ENCODE measurements at regions not wholly inside any gene's neighbourhood (a gene's known extent, or its start where the extent isn't known, plus 50 kb on each side); places are given as distances from the start of the nearest gene placed in this dataset.

DNA sequence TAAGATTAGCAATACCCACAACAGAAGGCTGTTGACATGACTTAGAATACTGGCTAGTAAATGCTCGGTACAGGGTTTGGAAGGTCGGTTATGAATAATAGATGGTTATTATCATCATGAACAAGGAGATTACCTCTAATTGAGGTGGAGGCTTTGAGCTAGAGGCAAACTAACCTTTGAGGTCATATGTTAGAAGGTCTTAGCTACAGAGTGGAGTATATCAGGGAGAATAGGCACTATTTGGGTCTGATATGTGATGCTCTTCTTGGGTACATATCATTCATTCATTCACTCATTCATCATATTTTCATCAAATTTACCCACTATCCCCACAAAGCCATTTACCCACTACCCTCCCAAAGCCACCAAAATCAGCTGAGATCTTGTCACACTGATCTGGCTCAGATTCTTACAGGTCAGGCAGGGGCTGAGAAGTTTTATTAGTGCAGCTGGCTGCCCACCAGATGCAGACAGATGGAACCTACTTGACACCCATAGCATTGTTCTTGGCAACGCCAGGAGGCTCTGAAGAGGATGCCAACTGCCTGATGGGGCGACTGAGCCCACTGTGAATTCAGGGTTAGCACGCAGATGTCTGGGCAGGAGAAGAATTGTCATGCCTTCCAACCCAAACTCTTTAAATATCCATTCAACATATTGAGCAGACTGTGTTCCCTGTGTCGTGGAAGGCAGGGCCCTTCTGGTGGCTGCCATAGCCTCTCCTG lies 90.2 kb upstream of the SH3PXD2B start:
- no peak overlapping the region for H3K23ac ChIP-seq (ENCODE audit: low read depth, low read length, poor library complexity)
- H3K4me1 ChIP-seq (ENCODE audit: control insufficient read depth in 2 of 2, insufficient read depth in 1 of 2, low read depth in 1 of 2, low read length in 2 of 2): peaks cover 12 to 15% of the 10 kb centered on the region in 2 donors
- WGBS, 2 donors (ENCODE audit: extremely low coverage in 2 of 2, insufficient read length in 2 of 2, insufficient replicate concordance in 1 of 2): no CpG with 5 or more reads among the region's 6 CpGs
- no peak for DNase-seq (ENCODE audit: low spot score)
- H3K27ac ChIP-seq (replicated peaks; ENCODE audit: low read length): no peak overlapping the region
- H3K14ac ChIP-seq (ENCODE audit: low read length): no peak overlapping the region
- no peak overlapping the region for H2BK5ac ChIP-seq (ENCODE audit: low read length)
- peak overlapping the region; percentile 0 for H2BK15ac ChIP-seq (ENCODE audit: low read length)
- no peak overlapping the region for H3K4me2 ChIP-seq (ENCODE audit: insufficient read depth, low read length, poor library complexity, severe bottlenecking)
- no peaks in the 10 kb centered on the region for H3K79me1 ChIP-seq (ENCODE audit: low read depth, low read length)
- no peaks in the 10 kb centered on the region for H3K9me3 ChIP-seq (replicated peaks in 1 of 2; ENCODE audit: control insufficient read depth in 2 of 2, insufficient read depth in 1 of 2, low read depth in 1 of 2, low read length in 2 of 2)
- no peak overlapping the region for H2AFZ ChIP-seq (ENCODE audit: low read length)
- peaks cover 0 to 9% (median 0%) of the 10 kb centered on the region in 3 experiments for H3K27me3 ChIP-seq (ENCODE audit: control insufficient read depth in 3 of 3, insufficient read depth in 3 of 3, low read depth in 1 of 3, low read length in 3 of 3)
- H3K4me3 ChIP-seq (ENCODE audit: low read length in 2 of 2): no peak overlapping the region
- H2BK120ac ChIP-seq (ENCODE audit: low read depth, low read length): no peak overlapping the region
- H3K18ac ChIP-seq (ENCODE audit: low read length): no peak overlapping the region
- no peak overlapping the region for H3K9ac ChIP-seq (ENCODE audit: low read depth, low read length, poor library complexity)
- no peak overlapping the region for H4K91ac ChIP-seq (ENCODE audit: low read depth, low read length, poor library complexity)
- H3K36me3 ChIP-seq (replicated peaks in 1 of 2; ENCODE audit: control insufficient read depth in 2 of 2, insufficient read depth in 2 of 2, low read length in 2 of 2): no peaks in the 10 kb centered on the region
- no peak overlapping the region for H3K4ac ChIP-seq (ENCODE audit: low read length)
- no peak overlapping the region for H4K8ac ChIP-seq (ENCODE audit: low read depth, low read length)
- no peak overlapping the region for H2BK12ac ChIP-seq (ENCODE audit: low read length)
- H2AK5ac ChIP-seq (ENCODE audit: low read depth, low read length): no peak overlapping the region

DNA sequence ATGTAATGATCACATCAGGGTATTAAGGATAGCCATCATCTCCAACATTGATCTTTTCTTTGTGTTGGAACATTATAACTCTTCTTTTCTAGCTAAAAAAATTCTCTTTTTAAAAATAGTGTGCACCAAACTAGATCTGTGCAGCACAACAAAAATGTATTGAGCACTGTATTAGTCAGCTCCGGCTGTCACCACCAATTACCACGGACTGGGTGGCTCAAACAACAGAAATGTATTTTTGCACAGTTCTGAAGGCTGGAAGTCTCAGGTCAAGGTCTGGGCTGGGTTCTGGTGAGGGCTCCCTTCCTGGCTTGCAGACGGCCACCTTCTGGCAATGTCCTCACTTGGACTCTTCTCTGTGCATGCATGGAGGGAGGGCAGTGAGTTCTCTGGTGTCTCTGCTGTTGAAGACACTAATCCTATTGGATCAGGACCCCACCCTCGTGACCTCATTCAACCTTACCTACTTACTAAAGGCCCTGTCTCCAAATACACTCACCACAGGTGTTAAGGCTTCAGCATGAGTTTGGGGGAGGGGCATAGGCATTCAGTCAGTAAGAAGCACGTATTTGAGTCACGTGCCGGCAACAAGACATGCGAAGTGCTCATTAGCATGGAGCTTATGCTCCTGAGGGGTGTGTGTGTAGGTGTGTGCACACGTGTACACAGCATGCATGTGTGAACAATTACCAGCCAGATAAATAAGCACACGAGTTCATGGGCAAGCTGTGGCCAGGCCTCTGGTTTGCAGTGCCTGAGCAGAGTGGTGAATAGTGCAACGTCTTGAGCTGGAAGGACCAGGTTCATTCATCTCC lies 89.4 kb upstream of the SH3PXD2B start:
- no peak overlapping the region for H2BK12ac ChIP-seq (ENCODE audit: low read length)

DNA sequence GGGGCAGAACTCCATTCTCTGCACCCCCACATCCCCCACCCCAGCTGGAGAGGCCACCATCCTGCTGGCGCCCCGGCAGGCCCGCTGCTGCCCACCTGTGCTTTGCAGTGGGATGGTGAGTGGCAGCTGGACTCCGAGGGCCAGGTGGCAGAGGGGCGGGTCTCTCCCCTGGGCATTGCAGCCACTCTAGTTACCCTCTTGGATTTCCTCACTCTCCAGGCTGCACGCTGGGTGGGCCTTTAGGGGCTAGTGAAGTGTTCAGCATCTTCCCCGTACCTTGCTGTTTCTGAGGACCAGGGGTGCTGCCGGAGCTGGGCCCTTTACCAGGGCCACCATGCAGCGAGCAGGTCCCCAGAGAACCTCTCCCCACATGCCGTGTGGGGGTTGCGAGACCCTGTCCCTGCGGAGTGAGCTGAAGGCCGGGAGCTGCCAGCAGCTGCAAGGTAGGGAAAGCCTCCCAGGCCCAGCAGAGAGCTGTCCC lies 88.4 kb upstream of the SH3PXD2B start:
- H3K14ac ChIP-seq (ENCODE audit: low read length): no peak overlapping the region
- H3K9me3 ChIP-seq (replicated peaks in 1 of 2; ENCODE audit: control insufficient read depth in 2 of 2, insufficient read depth in 1 of 2, low read depth in 1 of 2, low read length in 2 of 2): no peaks in the 10 kb centered on the region
- H3K4me1 ChIP-seq (ENCODE audit: control insufficient read depth in 2 of 2, insufficient read depth in 1 of 2, low read depth in 1 of 2, low read length in 2 of 2): peaks cover 1 to 7% of the 10 kb centered on the region in 2 donors
- no peak overlapping the region for H3K9ac ChIP-seq (ENCODE audit: low read depth, low read length, poor library complexity)
- no peak overlapping the region for H2AFZ ChIP-seq (ENCODE audit: low read length)
- no peaks in the 10 kb centered on the region for H3K36me3 ChIP-seq (replicated peaks in 1 of 2; ENCODE audit: control insufficient read depth in 2 of 2, insufficient read depth in 2 of 2, low read length in 2 of 2)
- no peak overlapping the region for H2BK15ac ChIP-seq (ENCODE audit: low read length)
- no peak overlapping the region for H3K4ac ChIP-seq (ENCODE audit: low read length)
- no peak for DNase-seq (ENCODE audit: low spot score)
- no peak overlapping the region for H3K4me2 ChIP-seq (ENCODE audit: insufficient read depth, low read length, poor library complexity, severe bottlenecking)
- H2BK12ac ChIP-seq (ENCODE audit: low read length): peak overlapping the region; percentile 8
- no peak overlapping the region for H4K8ac ChIP-seq (ENCODE audit: low read depth, low read length)
- no peaks in the 10 kb centered on the region for H3K79me1 ChIP-seq (ENCODE audit: low read depth, low read length)
- no peak overlapping the region for H4K91ac ChIP-seq (ENCODE audit: low read depth, low read length, poor library complexity)
- peak overlapping the region; percentile 5 for H2AK5ac ChIP-seq (ENCODE audit: low read depth, low read length)
- no peak overlapping the region for H2BK5ac ChIP-seq (ENCODE audit: low read length)
- no CpG with 5 or more reads among the region's 13 CpGs for WGBS, 2 donors (ENCODE audit: extremely low coverage in 2 of 2, insufficient read length in 2 of 2, insufficient replicate concordance in 1 of 2)
- peaks cover 0 to 9% (median 0%) of the 10 kb centered on the region in 3 experiments for H3K27me3 ChIP-seq (ENCODE audit: control insufficient read depth in 3 of 3, insufficient read depth in 3 of 3, low read depth in 1 of 3, low read length in 3 of 3)
- H3K18ac ChIP-seq (ENCODE audit: low read length): peak overlapping the region; percentile 5
- no peak overlapping the region for H3K27ac ChIP-seq (replicated peaks; ENCODE audit: low read length)
- H3K4me3 ChIP-seq (ENCODE audit: low read length in 2 of 2): no peak overlapping the region
- no peak overlapping the region for H3K23ac ChIP-seq (ENCODE audit: low read depth, low read length, poor library complexity)
- no peak overlapping the region for H2BK120ac ChIP-seq (ENCODE audit: low read depth, low read length)

More for the DNA sequence above, 89.4 kb upstream of the SH3PXD2B start:
- H3K9ac ChIP-seq (ENCODE audit: low read depth, low read length, poor library complexity): no peak overlapping the region
- no CpG with 5 or more reads among the region's 11 CpGs for WGBS, 2 donors (ENCODE audit: extremely low coverage in 2 of 2, insufficient read length in 2 of 2, insufficient replicate concordance in 1 of 2)
- H4K8ac ChIP-seq (ENCODE audit: low read depth, low read length): no peak overlapping the region
- peaks cover 11 to 14% of the 10 kb centered on the region in 2 donors for H3K4me1 ChIP-seq (ENCODE audit: control insufficient read depth in 2 of 2, insufficient read depth in 1 of 2, low read depth in 1 of 2, low read length in 2 of 2)
- H3K27ac ChIP-seq (replicated peaks; ENCODE audit: low read length): no peak overlapping the region
- no peak overlapping the region for H3K4me2 ChIP-seq (ENCODE audit: insufficient read depth, low read length, poor library complexity, severe bottlenecking)
- H3K23ac ChIP-seq (ENCODE audit: low read depth, low read length, poor library complexity): no peak overlapping the region
- H2AK5ac ChIP-seq (ENCODE audit: low read depth, low read length): no peak overlapping the region
- no peak overlapping the region for H2BK15ac ChIP-seq (ENCODE audit: low read length)
- H3K18ac ChIP-seq (ENCODE audit: low read length): no peak overlapping the region
- no peaks in the 10 kb centered on the region for H3K79me1 ChIP-seq (ENCODE audit: low read depth, low read length)
- no peak overlapping the region for H2BK120ac ChIP-seq (ENCODE audit: low read depth, low read length)
- peaks cover 0 to 9% (median 0%) of the 10 kb centered on the region in 3 experiments for H3K27me3 ChIP-seq (ENCODE audit: control insufficient read depth in 3 of 3, insufficient read depth in 3 of 3, low read depth in 1 of 3, low read length in 3 of 3)
- no peak for DNase-seq (ENCODE audit: low spot score)
- H3K14ac ChIP-seq (ENCODE audit: low read length): no peak overlapping the region
- no peak overlapping the region for H3K4me3 ChIP-seq (ENCODE audit: low read length in 2 of 2)
- no peaks in the 10 kb centered on the region for H3K9me3 ChIP-seq (replicated peaks in 1 of 2; ENCODE audit: control insufficient read depth in 2 of 2, insufficient read depth in 1 of 2, low read depth in 1 of 2, low read length in 2 of 2)
- H4K91ac ChIP-seq (ENCODE audit: low read depth, low read length, poor library complexity): no peak overlapping the region
- H3K4ac ChIP-seq (ENCODE audit: low read length): no peak overlapping the region
- H2AFZ ChIP-seq (ENCODE audit: low read length): no peak overlapping the region
- H3K36me3 ChIP-seq (replicated peaks in 1 of 2; ENCODE audit: control insufficient read depth in 2 of 2, insufficient read depth in 2 of 2, low read length in 2 of 2): no peaks in the 10 kb centered on the region
- no peak overlapping the region for H2BK5ac ChIP-seq (ENCODE audit: low read length)

DNA sequence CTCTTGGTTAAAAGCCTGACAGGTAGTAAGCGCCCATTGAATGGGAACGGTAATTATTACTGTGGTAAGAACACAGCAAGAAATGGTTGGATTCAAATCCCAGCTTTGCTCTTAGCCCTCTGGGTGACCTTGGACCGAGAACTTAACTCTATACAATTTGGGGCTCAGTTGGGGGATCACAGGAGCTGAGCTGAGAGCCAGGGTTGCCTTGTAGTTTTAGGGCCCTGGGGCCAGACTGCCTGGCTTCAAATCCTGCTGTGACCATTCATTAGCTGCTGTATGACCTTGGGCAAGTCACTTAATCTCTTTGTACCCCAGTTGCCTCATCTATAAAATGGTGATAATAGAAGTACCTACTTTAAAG lies 87.4 kb upstream of the SH3PXD2B start:
- H2AK5ac ChIP-seq (ENCODE audit: low read depth, low read length): no peak overlapping the region
- H2AFZ ChIP-seq (ENCODE audit: low read length): no peak overlapping the region
- no peak overlapping the region for H3K4me2 ChIP-seq (ENCODE audit: insufficient read depth, low read length, poor library complexity, severe bottlenecking)
- peaks cover 0 to 1% of the 10 kb centered on the region in 2 donors for H3K9me3 ChIP-seq (replicated peaks in 1 of 2; ENCODE audit: control insufficient read depth in 2 of 2, insufficient read depth in 1 of 2, low read depth in 1 of 2, low read length in 2 of 2)
- H2BK12ac ChIP-seq (ENCODE audit: low read length): no peak overlapping the region
- no peak overlapping the region for H2BK120ac ChIP-seq (ENCODE audit: low read depth, low read length)
- no peak overlapping the region for H3K18ac ChIP-seq (ENCODE audit: low read length)
- H3K4ac ChIP-seq (ENCODE audit: low read length): no peak overlapping the region
- WGBS, 2 donors (ENCODE audit: extremely low coverage in 2 of 2, insufficient read length in 2 of 2, insufficient replicate concordance in 1 of 2): no CpG with 5 or more reads among the region's 3 CpGs
- DNase-seq (ENCODE audit: low spot score): no peak
- H3K23ac ChIP-seq (ENCODE audit: low read depth, low read length, poor library complexity): no peak overlapping the region
- no peak overlapping the region for H4K91ac ChIP-seq (ENCODE audit: low read depth, low read length, poor library complexity)
- no peak overlapping the region for H3K14ac ChIP-seq (ENCODE audit: low read length)
- H3K79me1 ChIP-seq (ENCODE audit: low read depth, low read length): no peaks in the 10 kb centered on the region
- no peak overlapping the region for H2BK15ac ChIP-seq (ENCODE audit: low read length)
- H3K27me3 ChIP-seq (ENCODE audit: control insufficient read depth in 3 of 3, insufficient read depth in 3 of 3, low read depth in 1 of 3, low read length in 3 of 3): peaks cover 0 to 3% (median 0%) of the 10 kb centered on the region in 3 experiments
- H2BK5ac ChIP-seq (ENCODE audit: low read length): no peak overlapping the region
- no peaks in the 10 kb centered on the region for H3K36me3 ChIP-seq (replicated peaks in 1 of 2; ENCODE audit: control insufficient read depth in 2 of 2, insufficient read depth in 2 of 2, low read length in 2 of 2)
- H3K4me3 ChIP-seq (ENCODE audit: low read length in 2 of 2): no peak overlapping the region
- no peak overlapping the region for H3K9ac ChIP-seq (ENCODE audit: low read depth, low read length, poor library complexity)
- no peak overlapping the region for H4K8ac ChIP-seq (ENCODE audit: low read depth, low read length)
- no peak overlapping the region for H3K27ac ChIP-seq (replicated peaks; ENCODE audit: low read length)
- H3K4me1 ChIP-seq (ENCODE audit: control insufficient read depth in 2 of 2, insufficient read depth in 1 of 2, low read depth in 1 of 2, low read length in 2 of 2): peaks cover 1 to 7% of the 10 kb centered on the region in 2 donors

Measured in neuronal stem cell (in vitro differentiated cells).